Endothelial cell (in vitro differentiated cells): ENCODE measurements at regions not wholly inside any gene's neighbourhood (a gene's known extent, or its start where the extent isn't known, plus 50 kb on each side); places are given as distances from the start of the nearest gene placed in this dataset.

Source experiments
- DNase-seq: peaks from one replicate; pipeline ENCODE4 v3.0.0; 2021; ENCODE audit warnings: low spot score
- H3K27ac Mint-ChIP-seq: one replicate; pipeline ENCODE4 v1.8.0; 2021; ENCODE audit warnings: mixed read lengths, inconsistent platforms; ENCODE audit not compliant: unreplicated experiment
- H3K27me3 Mint-ChIP-seq: one replicate; pipeline ENCODE4 v1.8.0; 2021; ENCODE audit warnings: mild to moderate bottlenecking, moderate library complexity, mixed read lengths, inconsistent platforms; ENCODE audit not compliant: unreplicated experiment
- H3K36me3 Mint-ChIP-seq: one replicate; pipeline ENCODE4 v1.8.0; 2021; ENCODE audit warnings: mild to moderate bottlenecking, low read depth, mixed read lengths, inconsistent platforms; ENCODE audit not compliant: unreplicated experiment
- H3K4me1 Mint-ChIP-seq: one replicate; pipeline ENCODE4 v1.8.0; 2021; ENCODE audit warnings: mild to moderate bottlenecking, mixed read lengths, inconsistent platforms; ENCODE audit not compliant: unreplicated experiment
- H3K4me3 Mint-ChIP-seq: one replicate; pipeline ENCODE4 v1.8.0; 2021; ENCODE audit warnings: mild to moderate bottlenecking, mixed read lengths, inconsistent platforms; ENCODE audit not compliant: unreplicated experiment
- H3K9me3 Mint-ChIP-seq: one replicate; pipeline ENCODE4 v1.8.0; 2021; ENCODE audit warnings: mixed read lengths, inconsistent platforms; ENCODE audit not compliant: unreplicated experiment
- TF ChIP-seq, protein P1 (sequence below): fragments of 200-600 bp; sonication (generic); IDR thresholded peaks from one replicate; pipeline ENCODE4 v1.5.0; 2021; ENCODE audit warnings: antibody characterized with exemption; ENCODE audit not compliant: unreplicated experiment

DNA sequence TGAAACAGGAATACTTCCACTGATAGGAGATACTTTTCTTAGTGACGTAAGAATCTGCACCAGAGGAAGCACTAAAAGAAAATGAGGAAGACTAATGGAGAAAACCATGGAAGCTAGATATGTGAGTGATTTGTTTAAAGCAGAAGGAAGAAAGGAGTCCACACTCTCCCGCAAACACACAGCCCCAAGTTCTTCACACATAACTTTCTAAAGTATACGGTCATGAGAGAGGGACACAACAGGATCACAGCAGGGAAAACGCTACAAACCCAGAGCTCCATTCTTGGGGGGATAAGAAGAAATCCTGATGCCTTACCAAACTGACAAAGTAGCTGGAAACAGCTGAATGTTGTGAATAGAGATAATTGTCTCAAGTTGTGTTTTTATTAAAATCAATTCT is 222.2 kb upstream of the TMEM161B start:
- DNase-seq: no peak
- Mint-ChIP-seq H3K4me1 (peaks cover 8% of the 10 kb centered on the region), H3K36me3 (no peaks in the 10 kb centered on the region), H3K27ac (no peak overlapping the region), H3K27me3 (no peaks in the 10 kb centered on the region), H3K4me3 (no peak overlapping the region), H3K9me3 (no peaks in the 10 kb centered on the region)
- TF ChIP-seq, protein P1, sequence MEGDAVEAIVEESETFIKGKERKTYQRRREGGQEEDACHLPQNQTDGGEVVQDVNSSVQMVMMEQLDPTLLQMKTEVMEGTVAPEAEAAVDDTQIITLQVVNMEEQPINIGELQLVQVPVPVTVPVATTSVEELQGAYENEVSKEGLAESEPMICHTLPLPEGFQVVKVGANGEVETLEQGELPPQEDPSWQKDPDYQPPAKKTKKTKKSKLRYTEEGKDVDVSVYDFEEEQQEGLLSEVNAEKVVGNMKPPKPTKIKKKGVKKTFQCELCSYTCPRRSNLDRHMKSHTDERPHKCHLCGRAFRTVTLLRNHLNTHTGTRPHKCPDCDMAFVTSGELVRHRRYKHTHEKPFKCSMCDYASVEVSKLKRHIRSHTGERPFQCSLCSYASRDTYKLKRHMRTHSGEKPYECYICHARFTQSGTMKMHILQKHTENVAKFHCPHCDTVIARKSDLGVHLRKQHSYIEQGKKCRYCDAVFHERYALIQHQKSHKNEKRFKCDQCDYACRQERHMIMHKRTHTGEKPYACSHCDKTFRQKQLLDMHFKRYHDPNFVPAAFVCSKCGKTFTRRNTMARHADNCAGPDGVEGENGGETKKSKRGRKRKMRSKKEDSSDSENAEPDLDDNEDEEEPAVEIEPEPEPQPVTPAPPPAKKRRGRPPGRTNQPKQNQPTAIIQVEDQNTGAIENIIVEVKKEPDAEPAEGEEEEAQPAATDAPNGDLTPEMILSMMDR: no peak

DNA sequence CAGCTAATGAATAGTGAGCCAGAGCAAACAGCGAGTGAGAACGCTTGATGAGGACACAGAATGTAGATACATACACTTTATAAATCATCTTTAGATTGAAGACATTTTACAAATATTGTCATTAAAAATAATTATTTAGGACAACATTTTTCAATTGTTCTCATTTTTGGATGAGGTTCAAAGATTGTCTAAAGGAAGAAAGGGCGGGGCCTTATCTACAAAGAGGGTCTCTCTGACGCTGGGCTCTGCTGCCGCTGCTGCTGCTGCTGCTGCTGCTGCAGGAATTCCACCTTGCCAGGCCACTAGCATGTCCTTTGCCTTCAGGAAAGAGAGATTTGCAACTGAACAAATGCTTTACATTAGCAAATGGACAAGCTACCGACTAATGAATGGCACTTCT is 220.7 kb upstream of the TMEM161B start:
- H3K4me3 Mint-ChIP-seq: no peak overlapping the region
- H3K4me1 Mint-ChIP-seq: peaks cover 8% of the 10 kb centered on the region
- no peaks in the 10 kb centered on the region for H3K9me3 Mint-ChIP-seq
- H3K27ac Mint-ChIP-seq: no peak overlapping the region
- no peak for DNase-seq
- TF ChIP-seq, protein P1: no peak
- no peaks in the 10 kb centered on the region for H3K27me3 Mint-ChIP-seq
- H3K36me3 Mint-ChIP-seq: no peaks in the 10 kb centered on the region

DNA sequence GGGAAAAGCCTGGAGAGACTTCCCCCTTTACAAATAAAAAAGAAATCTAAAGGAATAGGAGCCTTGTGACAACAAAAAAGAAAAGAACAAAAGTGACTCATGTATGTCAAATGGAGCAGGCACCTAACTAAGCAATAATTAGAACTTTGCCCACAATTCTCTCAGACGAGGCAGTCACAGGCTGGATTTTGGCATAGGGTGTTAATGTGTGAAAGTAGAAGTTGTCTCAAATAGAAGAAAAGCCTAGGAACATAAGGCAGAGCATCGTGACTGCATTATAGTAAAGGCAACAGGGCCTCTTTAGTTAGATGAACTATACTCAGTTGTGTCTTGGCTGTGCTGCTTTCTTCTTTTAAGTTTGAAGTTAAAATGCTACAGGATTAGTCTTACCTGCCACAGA is 219.9 kb upstream of the TMEM161B start:
- Mint-ChIP-seq H3K36me3 (no peaks in the 10 kb centered on the region), H3K4me3 (no peak overlapping the region), H3K27me3 (no peaks in the 10 kb centered on the region)

DNA sequence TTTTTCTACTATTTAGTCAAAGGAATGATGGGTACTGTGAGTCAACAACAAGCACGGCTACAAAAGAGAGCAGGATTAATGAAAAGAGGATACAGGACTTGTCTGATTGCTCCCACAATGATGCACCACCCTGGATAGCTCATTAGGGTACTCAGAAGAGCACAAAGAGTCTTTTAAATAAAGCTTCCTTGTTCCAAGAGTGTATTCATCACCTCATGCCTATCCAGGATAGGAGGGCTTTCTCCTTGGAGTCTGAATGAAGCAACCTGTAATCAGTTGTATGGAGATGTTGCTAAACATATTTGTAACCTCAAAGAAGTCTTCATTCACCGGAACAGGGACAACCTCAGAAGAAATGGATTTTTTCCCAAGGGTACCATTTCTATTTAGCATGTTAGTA is 219.5 kb upstream of the TMEM161B start:
- no peak overlapping the region for H3K4me3 Mint-ChIP-seq
- no peaks in the 10 kb centered on the region for H3K36me3 Mint-ChIP-seq
- H3K27ac Mint-ChIP-seq: no peak overlapping the region
- TF ChIP-seq, protein P1: no peak
- H3K4me1 Mint-ChIP-seq: peaks cover 8% of the 10 kb centered on the region
- DNase-seq: no peak
- no peaks in the 10 kb centered on the region for H3K9me3 Mint-ChIP-seq
- H3K27me3 Mint-ChIP-seq: no peaks in the 10 kb centered on the region

More for the DNA sequence above, 219.9 kb upstream of the TMEM161B start:
- Mint-ChIP-seq H3K27ac (no peak overlapping the region), H3K9me3 (no peaks in the 10 kb centered on the region), H3K4me1 (peaks cover 8% of the 10 kb centered on the region)
- no peak for DNase-seq
- TF ChIP-seq, protein P1: no peak

- Mint-ChIP-seq H3K4me3 (no peak overlapping the region), H3K36me3 (no peaks in the 10 kb centered on the region), H3K9me3 (no peaks in the 10 kb centered on the region), H3K27me3 (no peaks in the 10 kb centered on the region), H3K4me1 (peaks cover 5% of the 10 kb centered on the region), H3K27ac (no peak overlapping the region)
- no peak for DNase-seq
- TF ChIP-seq, protein P1: no peak
Measured at GRCh38 chr5:88487066-88487465, 218.4 kb upstream of the TMEM161B start.
